VCaP (cell line): ENCODE measurements at regions not wholly inside any gene's neighbourhood (a gene's known extent, or its start where the extent isn't known, plus 50 kb on each side); places are given as distances from the start of the nearest gene placed in this dataset.

Experiments used
- H3K27ac ChIP-seq: fragments of 450-650 bp; 2 replicates; pipeline ENCODE4 v1.5.1; 2017
- CTCF ChIP-seq: fragments of 450-650 bp; conservative IDR thresholded peaks from 2 replicates; pipeline ENCODE4 v1.5.1; 2017; ENCODE audit warnings: mild to moderate bottlenecking, moderate library complexity

- no peak for TF ChIP-seq CTCF
- H3K27ac ChIP-seq = no peak overlapping the region
These were observed 318.3 kb downstream of the MATN1 start for GRCh38 chr1:30405081-30405480.

GRCh38 chr1:30404341-30404740, 319.0 kb downstream of the MATN1 start:
- TF ChIP-seq CTCF = no peak
- no peak overlapping the region for H3K27ac ChIP-seq

GRCh38 chr1:30403726-30404125, 319.7 kb downstream of the MATN1 start:
- H3K27ac ChIP-seq = no peak overlapping the region
- TF ChIP-seq CTCF = no peak

- H3K27ac ChIP-seq = no peak overlapping the region
- TF ChIP-seq CTCF = no peak
These were observed 320.2 kb downstream of the MATN1 start for GRCh38 chr1:30403061-30403645.

- no peak overlapping the region for H3K27ac ChIP-seq
- TF ChIP-seq CTCF = no peak
These were observed 321.4 kb downstream of the MATN1 start for GRCh38 chr1:30402031-30402430.

- no peak for TF ChIP-seq CTCF
These were observed 322.9 kb downstream of the MATN1 start for GRCh38 chr1:30400507-30400906.

GRCh38 chr1:30399026-30399425, 324.4 kb downstream of the MATN1 start:
- no peak for TF ChIP-seq CTCF
- H3K27ac ChIP-seq = no peak overlapping the region

More at GRCh38 chr1:30400507-30400906, 322.9 kb downstream of the MATN1 start:
- H3K27ac ChIP-seq = no peak overlapping the region

GRCh38 chr1:30397576-30397975, 325.8 kb downstream of the MATN1 start:
- no peak for TF ChIP-seq CTCF

More at GRCh38 chr1:30397576-30397975, 325.8 kb downstream of the MATN1 start:
- no peak overlapping the region for H3K27ac ChIP-seq
